ENCODE measurements at regions not wholly inside any gene's neighbourhood (a gene's known extent, or its start where the extent isn't known, plus 50 kb on each side); places are given as distances from the start of the nearest gene placed in this dataset.
A peak's percentile ranks its signal among the peaks of the same experiment; 100 is the strongest.

DNA sequence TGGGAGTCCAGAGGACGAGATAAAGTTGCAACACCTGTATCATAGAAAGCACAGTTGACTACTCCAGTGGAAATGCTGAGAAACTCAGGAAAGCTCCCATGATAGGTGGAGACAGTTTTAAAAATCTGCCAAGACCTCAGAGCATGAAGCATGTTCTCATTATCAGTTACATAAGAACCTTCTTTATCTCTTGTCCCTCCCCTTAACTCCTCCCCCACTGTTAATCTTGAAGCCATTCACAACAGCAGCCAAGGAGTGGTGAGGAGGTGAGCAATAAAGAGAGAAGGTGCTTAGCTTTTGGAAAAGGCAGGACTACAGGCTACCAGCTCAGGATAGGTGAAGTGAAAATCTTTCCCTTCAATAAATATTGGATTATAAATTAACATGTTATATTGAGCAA, 657.9 kb downstream of the NYAP2 start:
- Histone ChIP-seq H3K9me3 (ENCODE audit: low read depth) (no peaks in the 10 kb centered on the region), H3K4me3 (no peak overlapping the region), H2AFZ (no peak overlapping the region), H3K27ac (no peak overlapping the region), H3K27me3 (replicated peaks; ENCODE audit: insufficient read depth) (no peaks in the 10 kb centered on the region), H3K36me3 (ENCODE audit: low read depth) (no peaks in the 10 kb centered on the region), H3K4me2 (ENCODE audit: unreplicated experiment) (no peak overlapping the region), H3F3A (ENCODE audit: insufficient read depth) (no peaks in the 10 kb centered on the region), H3K9me2 (ENCODE audit: insufficient read depth) (no peaks in the 10 kb centered on the region), H3K4me1 (ENCODE audit: insufficient read depth) (no peaks in the 10 kb centered on the region), H3K9ac (no peak overlapping the region), H3K79me2 (ENCODE audit: insufficient read depth) (no peaks in the 10 kb centered on the region), H4K20me1 (ENCODE audit: insufficient read depth) (no peaks in the 10 kb centered on the region)
- in situ Hi-C loops (cut with MboI) = no loop called here
- WGBS, 2 experiments (ENCODE audit: low coverage in 1 of 2, low lambda C conversion rate in 2 of 2, missing lambda C conversion rate in 2 of 2) = 70 to 75% methylated on average over 1 of the region's 1 CpG
- DNase-seq = no peak
- TF ChIP-seq EZH2phosphoT487 (IDR thresholded peaks at IDR 0.05; ENCODE audit: insufficient read depth, low read depth) (no peak), EZH2 (IDR thresholded peaks at IDR 0.05; ENCODE audit: insufficient read depth, poor library complexity, severe bottlenecking) (no peak)

DNA sequence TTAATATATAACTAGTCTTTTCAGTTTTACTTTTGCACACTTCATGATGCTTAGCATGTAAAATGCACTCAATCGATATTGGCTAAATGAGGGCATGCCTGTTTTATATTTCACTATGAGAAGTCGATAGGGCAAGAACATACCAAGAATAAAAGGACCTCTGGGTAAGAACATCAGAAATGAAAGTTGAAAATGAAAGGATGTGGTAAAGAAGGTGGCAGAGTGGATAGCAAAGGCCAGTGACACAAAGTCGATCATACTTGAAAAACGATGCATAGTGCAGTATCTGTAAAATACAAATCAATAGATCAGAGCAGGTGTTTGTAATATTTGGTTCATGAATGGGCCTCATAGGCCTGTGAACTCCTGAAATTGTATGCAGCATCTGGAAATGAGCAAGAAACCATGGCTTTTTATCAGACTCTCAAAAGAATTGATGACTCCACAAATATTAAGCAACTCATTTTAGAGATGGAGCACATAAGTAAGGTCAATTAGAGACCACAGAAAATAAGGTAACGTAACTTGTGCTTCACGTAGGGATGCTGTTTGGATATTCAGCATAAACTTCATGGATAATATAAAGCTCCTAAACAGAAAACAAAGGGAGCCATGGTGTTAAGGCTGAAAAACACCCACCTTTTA, 653.4 kb downstream of the NYAP2 start:
- Histone ChIP-seq H3K36me3 (ENCODE audit: low read depth) (no peaks in the 10 kb centered on the region), H3K9ac (no peak overlapping the region), H3K9me2 (ENCODE audit: insufficient read depth) (no peaks in the 10 kb centered on the region), H3K27me3 (replicated peaks; ENCODE audit: insufficient read depth) (no peaks in the 10 kb centered on the region), H3K79me2 (ENCODE audit: insufficient read depth) (no peaks in the 10 kb centered on the region), H3F3A (ENCODE audit: insufficient read depth) (no peaks in the 10 kb centered on the region), H3K4me1 (ENCODE audit: insufficient read depth) (no peaks in the 10 kb centered on the region), H3K27ac (no peak overlapping the region), H4K20me1 (ENCODE audit: insufficient read depth) (no peaks in the 10 kb centered on the region), H3K4me2 (ENCODE audit: unreplicated experiment) (no peak overlapping the region), H2AFZ (no peak overlapping the region), H3K9me3 (ENCODE audit: low read depth) (no peaks in the 10 kb centered on the region), H3K4me3 (no peak overlapping the region)
- no peak for TF ChIP-seq EZH2 (IDR thresholded peaks at IDR 0.05; ENCODE audit: insufficient read depth, poor library complexity, severe bottlenecking)
- TF ChIP-seq EZH2phosphoT487 (IDR thresholded peaks at IDR 0.05; ENCODE audit: insufficient read depth, low read depth) = no peak
- DNase-seq = no peak
- 86 to 89% methylated on average over 6 of the region's 6 CpGs for WGBS, 2 experiments (ENCODE audit: low coverage in 1 of 2, low lambda C conversion rate in 2 of 2, missing lambda C conversion rate in 2 of 2)
- in situ Hi-C loops (cut with MboI) = no loop called here

DNA sequence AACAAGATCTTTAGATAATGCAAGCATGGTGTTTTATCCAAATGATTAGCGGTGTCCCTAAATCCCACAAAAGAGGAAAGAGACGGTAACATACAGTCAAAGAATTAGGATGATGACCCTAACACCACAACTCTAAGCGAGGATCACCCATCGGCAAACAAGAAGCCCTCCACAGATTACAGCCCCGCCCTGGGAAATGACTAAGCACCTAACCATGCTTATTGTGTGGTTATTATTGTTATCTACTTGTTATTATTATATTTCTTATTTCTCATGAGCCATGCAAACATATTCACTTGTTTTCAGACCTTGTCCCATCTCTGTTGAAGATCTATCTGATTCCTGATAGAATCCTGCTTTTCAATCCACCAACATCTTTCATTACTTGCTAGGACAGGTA, 651.3 kb downstream of the NYAP2 start:
- Histone ChIP-seq H3F3A (ENCODE audit: insufficient read depth) (no peaks in the 10 kb centered on the region), H2AFZ (no peak overlapping the region), H3K9me3 (ENCODE audit: low read depth) (no peaks in the 10 kb centered on the region), H3K4me3 (no peak overlapping the region), H3K79me2 (ENCODE audit: insufficient read depth) (no peaks in the 10 kb centered on the region), H3K27ac (no peak overlapping the region), H4K20me1 (ENCODE audit: insufficient read depth) (no peaks in the 10 kb centered on the region), H3K4me2 (ENCODE audit: unreplicated experiment) (no peak overlapping the region), H3K9ac (no peak overlapping the region), H3K9me2 (ENCODE audit: insufficient read depth) (no peaks in the 10 kb centered on the region), H3K27me3 (replicated peaks; ENCODE audit: insufficient read depth) (no peaks in the 10 kb centered on the region), H3K36me3 (ENCODE audit: low read depth) (no peaks in the 10 kb centered on the region), H3K4me1 (ENCODE audit: insufficient read depth) (no peaks in the 10 kb centered on the region)
- TF ChIP-seq EZH2 (IDR thresholded peaks at IDR 0.05; ENCODE audit: insufficient read depth, poor library complexity, severe bottlenecking) = no peak
- no peak for DNase-seq
- in situ Hi-C loops (cut with MboI) = no loop called here
- 96 to 97% methylated on average over 5 of the region's 5 CpGs for WGBS, 2 experiments (ENCODE audit: low coverage in 1 of 2, low lambda C conversion rate in 2 of 2, missing lambda C conversion rate in 2 of 2)

DNA sequence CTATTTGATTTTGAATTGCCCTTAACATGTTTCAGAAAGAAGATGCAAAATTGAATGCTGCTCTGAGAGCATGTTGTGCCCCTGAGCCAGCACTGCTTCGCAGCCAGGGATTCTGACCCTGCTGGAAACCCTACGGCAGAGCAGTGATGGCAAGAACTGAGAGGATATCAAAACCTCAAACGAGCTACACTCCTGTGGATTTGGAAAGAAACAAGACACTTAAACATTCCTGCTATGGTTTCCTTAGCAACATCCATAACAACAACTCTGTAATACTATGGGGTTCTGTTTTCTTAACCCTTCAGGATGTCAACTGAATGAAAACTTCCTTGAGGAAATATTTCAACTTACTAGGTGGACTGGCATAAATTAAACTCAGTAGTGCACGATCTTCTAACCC, 649.1 kb downstream of the NYAP2 start:
- Histone ChIP-seq H3K27ac (no peak overlapping the region), H4K20me1 (ENCODE audit: insufficient read depth) (no peaks in the 10 kb centered on the region), H3K4me1 (ENCODE audit: insufficient read depth) (no peaks in the 10 kb centered on the region), H3K9me2 (ENCODE audit: insufficient read depth) (no peaks in the 10 kb centered on the region), H3K4me2 (ENCODE audit: unreplicated experiment) (no peak overlapping the region), H3K9ac (no peak overlapping the region), H3K36me3 (ENCODE audit: low read depth) (no peaks in the 10 kb centered on the region), H3K4me3 (no peak overlapping the region), H3K27me3 (replicated peaks; ENCODE audit: insufficient read depth) (no peaks in the 10 kb centered on the region), H3F3A (ENCODE audit: insufficient read depth) (no peaks in the 10 kb centered on the region), H3K9me3 (ENCODE audit: low read depth) (no peaks in the 10 kb centered on the region), H2AFZ (no peak overlapping the region), H3K79me2 (ENCODE audit: insufficient read depth) (no peaks in the 10 kb centered on the region)
- in situ Hi-C loops (cut with MboI) = no loop called here
- peak; percentile 27 for DNase-seq
- TF ChIP-seq EZH2phosphoT487 (IDR thresholded peaks at IDR 0.05; ENCODE audit: insufficient read depth, low read depth) = no peak
- TF ChIP-seq EZH2 (IDR thresholded peaks at IDR 0.05; ENCODE audit: insufficient read depth, poor library complexity, severe bottlenecking) = no peak
- 51 to 55% methylated on average over 4 of the region's 4 CpGs for WGBS, 2 experiments (ENCODE audit: low coverage in 1 of 2, low lambda C conversion rate in 2 of 2, missing lambda C conversion rate in 2 of 2)

DNA sequence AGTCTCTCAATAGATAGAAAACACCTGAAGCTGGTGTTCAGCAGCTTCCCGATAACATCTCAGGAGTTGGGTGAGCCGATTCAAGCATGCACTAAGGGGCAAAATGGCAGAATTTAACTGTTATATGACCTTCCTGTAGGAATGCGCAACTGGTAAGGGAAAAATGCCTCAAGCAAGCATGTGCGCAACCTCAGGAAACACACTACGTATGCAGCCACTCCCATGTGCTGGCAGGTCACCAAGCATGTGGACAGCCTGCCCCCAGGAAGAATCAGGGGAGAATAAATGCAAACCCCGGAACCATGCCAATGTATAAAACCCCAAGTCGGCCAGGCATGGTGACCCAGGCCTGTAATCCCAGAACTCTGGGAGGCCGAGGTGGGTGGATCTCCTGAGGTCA, 645.6 kb downstream of the NYAP2 start:
- H4K20me1 ChIP-seq (ENCODE audit: insufficient read depth) = no peaks in the 10 kb centered on the region
- no peak overlapping the region for H3K4me3 ChIP-seq
- no peaks in the 10 kb centered on the region for H3K9me3 ChIP-seq (ENCODE audit: low read depth)
- in situ Hi-C loops (cut with MboI) = no loop called here
- no peak overlapping the region for H2AFZ ChIP-seq
- H3K36me3 ChIP-seq (ENCODE audit: low read depth) = no peaks in the 10 kb centered on the region
- H3F3A ChIP-seq (ENCODE audit: insufficient read depth) = no peaks in the 10 kb centered on the region
- H3K79me2 ChIP-seq (ENCODE audit: insufficient read depth) = no peaks in the 10 kb centered on the region
- TF ChIP-seq EZH2phosphoT487 (IDR thresholded peaks at IDR 0.05; ENCODE audit: insufficient read depth, low read depth) (no peak), EZH2 (IDR thresholded peaks at IDR 0.05; ENCODE audit: insufficient read depth, poor library complexity, severe bottlenecking) (no peak)
- H3K4me1 ChIP-seq (ENCODE audit: insufficient read depth) = no peaks in the 10 kb centered on the region
- WGBS, 2 experiments (ENCODE audit: low coverage in 1 of 2, low lambda C conversion rate in 2 of 2, missing lambda C conversion rate in 2 of 2) = 93 to 94% methylated on average over 8 of the region's 8 CpGs
- H3K9ac ChIP-seq = no peak overlapping the region
- no peak overlapping the region for H3K27ac ChIP-seq
- no peak for DNase-seq
- no peak overlapping the region for H3K4me2 ChIP-seq (ENCODE audit: unreplicated experiment)
- no peaks in the 10 kb centered on the region for H3K9me2 ChIP-seq (ENCODE audit: insufficient read depth)
- H3K27me3 ChIP-seq (replicated peaks; ENCODE audit: insufficient read depth) = no peaks in the 10 kb centered on the region

Data from GM23248 (cell line).